Activated CD8-positive, alpha-beta memory T cell treated with anti-CD3 and anti-CD28 coated beads for 48 hours (primary cell): ENCODE measurements at regions not wholly inside any gene's neighbourhood (a gene's known extent, or its start where the extent isn't known, plus 50 kb on each side); places are given as distances from the start of the nearest gene placed in this dataset.

Experiments
- DNase-seq, 3 experiments: peaks; one replicate each; pipeline ENCODE4 v3.0.0-alpha.2; 2020; ENCODE audit warnings: low read depth in 2 of 3, low spot score in 2 of 3

- DNase-seq = no peak
Measured at GRCh38 chr13:48842316-48842715, 133.4 kb upstream of the FNDC3A start.

- DNase-seq = no peak
Measured at GRCh38 chr13:48843630-48844380, 131.9 kb upstream of the FNDC3A start.

- DNase-seq = no peak
Measured at GRCh38 chr13:48844676-48845075, 131.0 kb upstream of the FNDC3A start.

DNA sequence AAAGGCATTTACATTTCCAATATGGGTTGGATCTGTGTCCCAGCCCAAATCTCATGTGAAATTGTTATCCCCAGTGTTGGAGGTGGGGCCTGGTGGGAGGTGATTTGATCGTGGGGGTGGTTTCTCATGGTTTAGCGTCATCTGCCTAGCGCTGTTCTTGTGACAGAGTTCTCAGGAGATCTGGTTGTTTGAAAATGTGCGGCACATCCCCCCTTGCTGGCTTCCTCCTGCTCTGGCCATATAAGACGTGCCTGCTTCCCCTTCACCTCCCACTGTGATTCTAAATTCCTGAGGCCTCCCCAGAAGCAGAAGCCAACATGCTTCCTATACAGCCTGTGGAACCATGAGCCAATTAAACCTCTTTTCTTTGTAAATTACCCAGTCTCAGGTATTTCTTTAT is 126.2 kb upstream of the FNDC3A start:
- no peak for DNase-seq

DNA sequence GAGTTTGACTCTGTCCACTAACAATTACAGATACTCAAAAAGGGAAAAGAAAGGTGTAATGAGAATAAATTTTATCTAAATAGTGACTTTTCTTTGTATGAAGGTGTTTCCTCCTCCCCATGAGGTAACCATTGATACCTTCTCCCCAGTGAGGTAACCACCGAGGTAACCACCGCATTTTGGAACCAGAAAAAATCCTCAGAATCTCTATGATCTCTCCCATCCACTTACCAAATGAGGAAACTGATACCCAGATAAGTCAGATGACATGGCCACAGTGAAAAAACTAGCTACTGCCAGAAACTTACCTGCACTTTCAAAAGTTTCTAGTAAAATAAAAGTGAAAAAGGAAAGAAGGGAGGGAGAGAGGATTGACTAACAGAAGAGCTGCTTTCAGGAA is 124.0 kb upstream of the FNDC3A start:
- no peak for DNase-seq

DNA sequence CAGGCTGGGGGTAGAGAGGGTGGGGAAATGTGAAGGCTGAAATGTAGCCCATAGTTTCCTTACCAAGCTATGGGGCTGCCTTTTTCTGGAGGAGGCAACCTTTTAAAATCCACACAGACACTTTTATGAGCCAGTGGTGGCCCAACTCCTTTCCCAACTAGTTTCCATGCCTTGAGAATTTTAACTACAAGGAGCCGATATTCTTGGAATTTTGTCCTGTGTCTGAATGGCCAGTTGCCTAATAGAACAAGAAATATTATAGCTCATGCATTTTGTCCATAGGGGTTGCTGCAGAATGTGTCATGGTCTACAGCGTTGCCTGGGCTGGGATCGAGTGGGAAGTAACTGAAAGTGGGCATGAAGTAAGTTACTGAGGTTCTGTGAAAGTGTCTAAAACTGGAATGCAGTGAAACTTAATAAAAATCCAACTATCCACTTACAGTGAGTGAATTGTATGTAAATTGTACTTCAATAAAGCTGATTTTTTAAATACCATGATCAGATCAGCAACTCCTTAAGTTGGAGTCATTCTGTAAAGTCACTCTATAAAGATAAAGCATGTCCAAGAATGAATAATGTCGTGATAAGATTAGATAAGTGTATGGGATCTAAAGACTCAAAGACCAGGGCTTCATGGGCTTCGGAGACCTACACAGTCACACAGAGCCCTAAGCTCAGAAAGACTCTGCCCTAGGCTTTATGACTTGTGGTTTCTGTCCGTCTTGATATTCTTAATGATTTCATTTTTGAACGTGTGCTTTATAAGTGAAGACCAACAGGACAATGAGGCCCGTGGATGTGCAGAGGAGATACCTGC is 122.6 kb upstream of the FNDC3A start:
- no peak for DNase-seq

DNA sequence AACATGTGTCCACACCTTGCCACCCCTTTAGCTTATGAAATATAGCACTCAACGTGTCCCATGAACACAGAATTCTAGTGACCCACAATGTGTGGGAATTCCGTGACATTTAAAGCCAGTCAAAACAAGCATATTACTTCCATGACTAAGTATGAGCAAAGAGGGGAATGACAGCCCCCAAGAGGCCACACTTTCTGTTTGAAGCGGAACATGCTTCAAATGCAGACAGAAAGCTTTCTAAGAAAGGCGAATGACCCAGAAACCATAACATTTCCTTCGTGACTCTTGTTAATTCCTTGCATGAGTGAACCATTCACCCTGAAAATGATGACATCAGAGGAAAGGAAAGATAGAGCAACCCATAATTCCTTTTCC is 122.0 kb upstream of the FNDC3A start:
- DNase-seq = peak in 1 of 3 experiments; percentile 4

DNA sequence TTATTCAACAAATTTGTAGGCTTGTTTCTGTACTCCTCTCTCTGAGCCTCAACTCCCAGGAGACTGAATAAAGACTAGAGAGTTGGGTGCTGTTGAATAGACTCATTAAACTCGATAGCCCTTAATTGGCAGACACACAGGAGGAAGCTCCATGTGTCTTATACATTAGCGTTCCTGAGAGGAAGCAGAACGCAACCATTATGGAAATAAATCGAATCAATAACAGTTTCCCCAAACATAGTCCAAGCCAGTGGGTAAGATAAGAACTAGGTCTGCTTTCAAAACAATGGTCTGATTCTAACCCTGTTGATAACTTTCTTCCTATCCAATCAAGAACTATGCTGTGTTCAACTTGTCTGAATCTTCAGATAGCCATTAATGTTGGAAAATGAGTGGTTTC is 118.1 kb upstream of the FNDC3A start:
- no peak for DNase-seq

DNA sequence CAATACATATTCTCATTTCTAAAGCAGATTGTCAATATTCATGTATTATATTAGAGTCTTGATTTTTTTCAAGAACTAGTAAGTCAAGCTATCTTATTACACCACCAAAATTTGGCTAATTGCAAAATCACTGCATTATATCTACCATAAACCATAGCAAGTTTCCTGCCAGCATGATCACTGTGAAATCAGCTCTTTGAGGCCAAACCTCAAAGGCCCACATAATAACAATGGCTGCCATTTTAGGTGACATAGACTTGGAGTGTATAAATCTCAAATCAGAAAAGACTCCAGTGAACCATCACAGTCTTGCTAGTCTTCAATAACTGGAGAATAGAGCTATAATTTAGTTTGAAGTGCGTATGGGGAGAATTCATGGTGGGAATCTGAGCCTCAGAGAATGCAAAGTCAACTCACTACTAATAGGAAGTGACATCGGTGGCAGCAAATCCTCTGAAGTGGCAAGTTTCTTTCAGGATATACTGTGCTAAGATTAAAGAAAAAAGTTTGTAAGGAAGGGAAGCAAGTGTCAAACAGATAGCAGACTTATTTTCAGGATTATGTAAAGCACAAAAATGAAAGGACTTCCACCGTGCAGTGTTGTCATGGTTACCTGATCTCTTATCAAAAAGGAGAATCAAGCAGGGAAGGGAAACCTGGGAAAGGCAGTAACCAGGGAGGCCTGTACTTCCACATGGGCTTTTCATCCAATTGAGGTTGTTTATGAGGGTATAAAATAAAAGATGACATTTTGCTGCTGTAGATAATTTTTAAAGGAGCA is 117.4 kb upstream of the FNDC3A start:
- DNase-seq = no peak

GRCh38 chr13:48859272-48860105 is 116.2 kb upstream of the FNDC3A start:
- DNase-seq = no peak

DNA sequence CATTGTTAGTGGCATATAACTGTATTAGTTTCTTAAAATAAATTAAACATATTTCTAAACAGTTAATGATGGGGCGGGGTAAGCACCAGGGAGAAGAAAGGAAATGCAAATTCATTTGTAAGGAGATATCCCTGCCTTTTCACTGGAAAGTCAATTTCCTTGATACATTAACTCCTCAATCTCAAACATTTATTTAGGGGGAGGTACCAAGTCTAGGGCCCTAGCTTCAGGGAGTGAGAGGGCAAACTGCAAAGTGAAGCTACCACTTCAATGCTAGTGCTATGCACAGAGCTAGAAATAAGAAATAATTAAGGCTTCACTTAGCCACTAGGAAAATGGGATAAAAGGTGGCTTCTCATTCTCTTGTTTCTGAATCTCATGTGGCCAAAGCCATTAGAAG is 115.3 kb upstream of the FNDC3A start:
- no peak for DNase-seq

DNA sequence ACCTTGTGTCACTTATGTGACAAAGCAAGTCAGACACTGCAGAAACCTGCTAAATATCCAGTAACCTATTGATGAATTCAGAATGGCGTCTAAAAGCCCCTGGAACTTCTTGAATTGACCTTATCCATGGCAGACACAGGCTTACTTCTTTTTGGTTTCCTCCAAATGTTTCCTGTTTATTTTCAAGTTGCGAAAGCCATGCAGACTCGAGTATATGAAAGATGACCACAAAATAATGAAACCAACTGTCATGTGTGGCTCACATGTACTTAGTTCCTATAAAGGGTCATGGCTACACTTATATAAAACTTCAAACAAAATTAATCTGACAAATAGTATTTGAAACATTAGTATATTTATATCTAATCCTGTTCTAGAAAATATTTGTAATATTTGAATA is 113.1 kb upstream of the FNDC3A start:
- no peak for DNase-seq

GRCh38 chr13:48864100-48864499 is 111.6 kb upstream of the FNDC3A start:
- DNase-seq = no peak

- no peak for DNase-seq
Measured at GRCh38 chr13:48866249-48866648, 109.5 kb upstream of the FNDC3A start.

DNA sequence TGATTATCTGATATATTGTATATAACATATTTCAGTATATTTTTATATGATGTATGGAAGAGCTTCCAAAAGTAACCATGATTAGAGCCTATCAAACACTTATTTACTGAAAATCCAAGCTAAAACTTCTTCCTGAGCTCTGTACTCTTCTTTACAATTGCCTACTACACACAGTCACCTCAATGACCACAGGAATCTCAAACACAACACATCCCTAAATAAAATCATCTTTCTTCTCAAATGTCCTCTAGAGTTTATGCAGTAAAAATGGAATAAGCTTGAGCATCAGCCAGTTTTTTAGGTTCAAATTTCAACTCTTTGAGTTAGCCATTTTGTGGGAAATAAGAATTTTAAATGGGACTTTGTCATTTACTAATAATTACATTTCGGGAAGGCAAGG is 102.6 kb upstream of the FNDC3A start:
- DNase-seq = no peak

- no peak for DNase-seq
Measured at GRCh38 chr13:48873587-48873986, 102.1 kb upstream of the FNDC3A start.

- DNase-seq = no peak
Measured at GRCh38 chr13:48874165-48874564, 101.5 kb upstream of the FNDC3A start.

DNA sequence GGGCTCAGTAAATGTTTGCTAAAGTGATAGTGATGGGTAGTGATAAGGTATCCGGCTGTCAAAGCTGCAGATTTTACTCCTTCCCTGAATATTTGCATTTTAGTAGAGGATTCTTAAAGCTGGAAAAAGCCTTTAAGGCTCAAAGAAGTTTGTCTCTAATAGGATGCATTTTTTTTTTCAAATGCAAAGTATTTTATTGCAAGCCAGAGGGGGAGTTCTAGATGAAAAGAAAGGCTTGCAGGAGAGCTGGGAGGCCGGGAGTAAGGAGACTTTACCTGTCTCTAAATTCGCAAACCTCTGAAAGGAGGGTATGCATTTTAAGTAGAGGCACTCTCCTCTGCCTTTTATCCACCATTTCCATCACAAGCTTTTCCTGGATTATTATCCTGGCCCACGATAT is 100.7 kb upstream of the FNDC3A start:
- no peak for DNase-seq

DNA sequence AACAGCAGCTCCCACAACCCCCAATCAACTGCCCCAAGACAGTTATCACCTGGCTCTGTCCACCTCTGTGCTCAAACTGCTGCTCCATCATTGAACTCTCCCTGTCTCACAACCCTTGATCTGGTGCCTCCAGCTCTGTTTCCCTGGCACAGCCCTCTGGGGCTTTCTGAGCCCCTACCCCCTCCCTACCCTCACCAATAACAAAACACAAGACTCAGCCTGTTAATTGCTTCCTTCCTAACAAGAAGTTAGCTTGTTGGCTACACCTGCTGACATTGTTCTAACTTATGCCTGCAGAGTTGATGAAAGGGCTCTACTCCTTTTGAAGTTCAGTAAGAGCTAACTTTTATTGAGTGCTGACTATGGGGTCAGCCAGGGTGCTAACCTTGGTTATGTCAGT is 99.4 kb upstream of the FNDC3A start:
- DNase-seq = no peak

GRCh38 chr13:48879432-48879831 is 96.3 kb upstream of the FNDC3A start:
- DNase-seq = no peak

GRCh38 chr13:48879854-48880253 is 95.9 kb upstream of the FNDC3A start:
- no peak for DNase-seq
